NT2/D1 (cell line): ENCODE measurements at regions not wholly inside any gene's neighbourhood (a gene's known extent, or its start where the extent isn't known, plus 50 kb on each side); places are given as distances from the start of the nearest gene placed in this dataset.

Experiments
- SUZ12 ChIP-seq: IDR thresholded peaks from 2 replicates; pipeline ENCODE4 v1.6.1; 2011; ENCODE audit not compliant: insufficient read length, insufficient read depth; ENCODE audit errors: extremely low read depth
- YY1 ChIP-seq: IDR thresholded peaks from 2 replicates; pipeline ENCODE4 v1.6.1; 2011; ENCODE audit not compliant: insufficient read length, insufficient read depth

DNA sequence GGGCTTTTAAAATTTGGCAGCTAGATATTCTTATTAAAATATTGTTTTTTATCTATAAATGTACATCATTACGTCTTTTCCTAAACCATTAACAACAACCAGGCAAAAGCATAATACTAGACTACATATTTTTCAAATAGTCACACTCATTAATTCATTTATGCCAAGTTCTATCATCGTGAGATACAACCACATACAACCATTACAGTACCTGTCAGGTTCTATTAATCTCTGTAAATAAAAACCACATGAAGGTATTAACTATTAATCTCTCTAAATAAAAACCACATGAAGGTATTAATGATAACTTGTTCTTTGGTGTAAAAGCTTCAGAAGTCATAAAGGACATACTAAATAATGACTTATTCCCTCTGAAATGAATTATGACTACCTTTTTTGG, 432.7 kb downstream of the TMX3 start:
- TF ChIP-seq SUZ12 = no peak
- TF ChIP-seq YY1 = no peak
